ENCODE measurements at regions not wholly inside any gene's neighbourhood (a gene's known extent, or its start where the extent isn't known, plus 50 kb on each side); places are given as distances from the start of the nearest gene placed in this dataset.

- no peak for DNase-seq
- no peak for TF ChIP-seq CTCF (IDR thresholded peaks at IDR 0.05)
- Histone ChIP-seq H3K4me1 (no peaks in the 10 kb centered on the region), H3K27ac (no peak overlapping the region), H3K4me3 (no peak overlapping the region), H3K36me3 (no peaks in the 10 kb centered on the region), H3K9me3 (no peaks in the 10 kb centered on the region), H3K27me3 (no peaks in the 10 kb centered on the region)
- intact Hi-C loops (cut with DNase I): no loop called here
- ATAC-seq: no peak
These were observed 802.3 kb downstream of the LIG4 start for GRCh38 chr13:107413005-107413404.

GRCh38 chr13:107407074-107407473 is 808.3 kb downstream of the LIG4 start:
- H3K36me3 ChIP-seq: no peaks in the 10 kb centered on the region
- TF ChIP-seq CTCF (IDR thresholded peaks at IDR 0.05): no peak
- intact Hi-C loops (cut with DNase I): no loop called here
- peaks cover 0 to 8% of the 10 kb centered on the region in 2 donors for H3K9me3 ChIP-seq
- no peak overlapping the region for H3K27ac ChIP-seq
- H3K4me1 ChIP-seq: no peaks in the 10 kb centered on the region
- no peak for ATAC-seq
- no peak overlapping the region for H3K4me3 ChIP-seq
- DNase-seq: no peak
- H3K27me3 ChIP-seq: no peaks in the 10 kb centered on the region

DNA sequence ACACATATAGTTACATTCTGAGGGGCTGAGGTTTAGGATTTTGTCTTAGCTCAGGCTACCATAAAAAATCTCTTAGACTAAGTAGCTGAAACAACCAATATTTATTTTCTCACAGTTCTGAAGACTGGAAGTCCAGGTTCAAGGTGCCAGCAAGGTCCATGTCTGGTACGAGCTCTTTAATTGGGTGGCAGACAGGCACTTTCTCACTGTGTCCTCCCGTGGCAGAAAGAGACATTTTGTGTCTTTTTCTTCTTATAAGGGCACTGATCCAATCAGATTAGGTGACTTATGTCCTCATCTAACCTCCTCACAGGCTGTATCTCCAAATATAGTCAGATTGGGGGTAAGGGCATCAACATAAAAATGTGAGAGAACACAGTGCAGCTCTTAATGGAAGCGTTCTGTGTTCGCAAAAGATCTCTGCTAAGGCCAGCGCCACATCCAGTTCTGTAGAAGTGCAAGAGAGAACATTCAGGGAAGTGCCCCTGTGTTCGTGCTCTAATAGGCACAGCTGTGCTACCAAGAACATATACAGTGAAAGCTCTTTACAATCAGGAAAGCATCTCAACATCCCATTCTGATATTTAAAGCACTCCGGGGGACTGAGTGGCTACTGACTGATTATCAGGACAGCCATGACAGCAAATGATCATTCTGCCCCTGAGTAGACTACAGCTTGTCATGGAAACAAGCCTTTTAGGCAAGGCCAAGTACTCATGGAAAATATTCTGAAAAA is 819.2 kb downstream of the LIG4 start:
- no peak for TF ChIP-seq CTCF (IDR thresholded peaks at IDR 0.05)
- ATAC-seq (no peak), DNase-seq (no peak)
- Histone ChIP-seq H3K27ac (no peak overlapping the region), H3K27me3 (no peaks in the 10 kb centered on the region), H3K36me3 (no peaks in the 10 kb centered on the region), H3K4me3 (no peak overlapping the region), H3K9me3 (no peaks in the 10 kb centered on the region), H3K4me1 (no peaks in the 10 kb centered on the region)
- intact Hi-C loops (cut with DNase I): no loop called here

DNA sequence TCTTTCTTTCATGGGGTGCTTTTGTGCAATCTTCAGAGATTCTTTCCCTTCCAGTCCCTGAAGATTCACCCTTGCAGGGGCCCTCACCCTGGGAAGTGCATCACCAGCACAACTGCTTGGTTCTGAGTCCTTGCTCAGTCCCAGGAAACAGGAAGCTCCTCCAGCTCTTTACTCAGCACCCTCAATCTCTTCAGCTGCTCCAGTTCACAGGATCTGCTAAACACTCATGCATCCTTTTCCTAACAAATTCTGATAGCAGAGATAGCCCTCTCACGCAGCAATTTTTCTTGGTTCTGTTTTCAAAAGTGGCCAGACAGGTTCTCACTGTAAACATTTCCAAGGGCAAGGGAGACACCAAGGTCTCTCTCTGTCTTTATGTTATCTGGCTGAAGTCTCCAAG is 823.1 kb downstream of the LIG4 start:
- ATAC-seq (no peak), DNase-seq (no peak)
- Histone ChIP-seq H3K27ac (no peak overlapping the region), H3K27me3 (no peaks in the 10 kb centered on the region), H3K36me3 (no peaks in the 10 kb centered on the region), H3K4me1 (no peaks in the 10 kb centered on the region), H3K4me3 (no peak overlapping the region), H3K9me3 (no peaks in the 10 kb centered on the region)
- no peak for TF ChIP-seq CTCF (IDR thresholded peaks at IDR 0.05)
- intact Hi-C loops (cut with DNase I): no loop called here

DNA sequence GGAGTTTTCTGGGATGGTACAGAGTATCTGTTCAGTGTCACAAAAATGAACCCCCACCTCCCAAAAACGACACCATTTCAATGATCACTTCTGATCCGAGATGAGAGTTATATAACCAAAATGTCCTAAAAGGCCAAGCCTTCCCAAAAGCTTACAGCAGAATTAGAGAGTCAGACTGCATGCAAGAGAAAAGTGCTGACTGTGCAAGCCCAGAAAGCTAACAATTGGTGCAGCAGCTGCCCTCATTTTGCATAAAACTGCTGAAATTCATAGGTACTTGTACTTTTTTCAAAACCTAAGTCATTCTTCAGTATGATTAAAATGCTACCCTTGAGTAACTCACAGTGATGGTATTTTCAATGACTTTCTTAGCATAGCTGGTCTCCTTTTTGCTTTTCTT is 819.6 kb upstream of the ARGLU1 start:
- no peaks in the 10 kb centered on the region for H3K4me1 ChIP-seq
- no peaks in the 10 kb centered on the region for H3K9me3 ChIP-seq
- no peaks in the 10 kb centered on the region for H3K27me3 ChIP-seq
- ATAC-seq (no peak), DNase-seq (no peak)
- no peak overlapping the region for H3K4me3 ChIP-seq
- no peak overlapping the region for H3K27ac ChIP-seq
- H3K36me3 ChIP-seq: no peaks in the 10 kb centered on the region
- no peak for TF ChIP-seq CTCF (IDR thresholded peaks at IDR 0.05)
- intact Hi-C loops (cut with DNase I): no loop called here

Data from left lung (tissue), 4 donors.